GM12891 (cell line): ENCODE measurements at regions not wholly inside any gene's neighbourhood (a gene's known extent, or its start where the extent isn't known, plus 50 kb on each side); places are given as distances from the start of the nearest gene placed in this dataset.

Experiments used
- PAX5 ChIP-seq: IDR thresholded peaks from 2 replicates; pipeline ENCODE4 v1.6.1; 2011; ENCODE audit warnings: low read length, moderate library complexity, mild to moderate bottlenecking; ENCODE audit not compliant: insufficient read depth, severe bottlenecking
- POU2F2 ChIP-seq: IDR thresholded peaks from 2 replicates; pipeline ENCODE4 v1.6.1; 2011; ENCODE audit warnings: low read depth, mild to moderate bottlenecking, control low read depth, low read length, moderate library complexity

DNA sequence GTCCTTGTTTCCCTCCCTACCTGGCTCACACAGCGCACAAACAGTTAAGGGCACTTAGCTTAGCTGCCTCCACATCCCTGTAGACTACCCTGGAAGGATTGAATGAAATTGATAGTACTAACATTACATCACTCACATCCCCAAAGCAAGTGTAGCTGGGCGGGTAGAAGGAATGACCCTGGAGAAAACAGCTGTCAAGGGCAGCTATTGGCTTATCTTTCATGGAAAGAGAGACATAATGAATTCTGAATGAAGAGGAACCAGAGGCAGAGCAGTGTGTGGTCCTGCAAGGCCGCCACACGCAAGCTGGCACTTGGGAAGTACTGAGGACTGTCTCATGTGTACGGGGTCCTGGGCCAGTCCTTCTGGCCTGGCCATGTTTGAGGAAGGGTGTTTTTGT lies 369.6 kb upstream of the RGMA start:
- no peak for TF ChIP-seq PAX5
- no peak for TF ChIP-seq POU2F2
